Stomach smooth muscle (tissue), 2 donors: ENCODE measurements at regions not wholly inside any gene's neighbourhood (a gene's known extent, or its start where the extent isn't known, plus 50 kb on each side); places are given as distances from the start of the nearest gene placed in this dataset.

ENCODE experiments used
- H3K27ac ChIP-seq: one replicate; pipeline ENCODE4 v1.7.0; 2013; ENCODE audit warnings: mild to moderate bottlenecking, low read length, inconsistent platforms
- H3K27me3 ChIP-seq, 2 donors: one replicate each; pipeline ENCODE4 v1.7.0; 2013; ENCODE audit warnings: low read length in 2 of 2; ENCODE audit not compliant: insufficient read depth in 2 of 2, control insufficient read depth in 1 of 2
- H3K36me3 ChIP-seq, 2 donors: one replicate each; pipeline ENCODE4 v1.7.0; 2013; ENCODE audit warnings: low read length in 2 of 2; ENCODE audit not compliant: control insufficient read depth in 2 of 2, insufficient read depth in 2 of 2
- H3K4me1 ChIP-seq: one replicate; pipeline ENCODE4 v1.7.0; 2013; ENCODE audit warnings: low read length; ENCODE audit not compliant: control insufficient read depth, insufficient read depth
- H3K4me3 ChIP-seq, 2 donors: one replicate each; pipeline ENCODE4 v1.7.0; 2013; ENCODE audit warnings: low read length in 2 of 2
- H3K9ac ChIP-seq, 2 donors: one replicate each; pipeline ENCODE4 v1.7.0; 2013; ENCODE audit warnings: low read length in 2 of 2, mild to moderate bottlenecking in 1 of 2
- H3K9me3 ChIP-seq, 2 donors: one replicate each; pipeline ENCODE4 v1.7.0; 2013; ENCODE audit warnings: low read length in 2 of 2; ENCODE audit not compliant: control insufficient read depth in 2 of 2
- donor health status: healthy.
- donor health status: Pancreatic carcinoma.

- no peak overlapping the region for H3K4me3 ChIP-seq
- H3K9me3 ChIP-seq = no peaks in the 10 kb centered on the region
- H3K27ac ChIP-seq = no peak overlapping the region
- H3K27me3 ChIP-seq = no peaks in the 10 kb centered on the region
- H3K36me3 ChIP-seq = no peaks in the 10 kb centered on the region
- H3K4me1 ChIP-seq = no peaks in the 10 kb centered on the region
- no peak overlapping the region for H3K9ac ChIP-seq
Observed at GRCh38 chr2:41216978-41217377, 765.1 kb upstream of the SLC8A1 start.

GRCh38 chr2:41222593-41222992 is 770.7 kb upstream of the SLC8A1 start:
- H3K9ac ChIP-seq = no peak overlapping the region
- no peaks in the 10 kb centered on the region for H3K36me3 ChIP-seq
- H3K9me3 ChIP-seq = peaks cover 0 to 3% of the 10 kb centered on the region in 2 donors
- no peak overlapping the region for H3K4me3 ChIP-seq
- no peak overlapping the region for H3K27ac ChIP-seq
- no peaks in the 10 kb centered on the region for H3K4me1 ChIP-seq
- no peaks in the 10 kb centered on the region for H3K27me3 ChIP-seq

GRCh38 chr2:41234093-41234492 is 782.2 kb upstream of the SLC8A1 start:
- H3K27me3 ChIP-seq = no peaks in the 10 kb centered on the region
- H3K9ac ChIP-seq = no peak overlapping the region
- peaks cover 0 to 2% of the 10 kb centered on the region in 2 donors for H3K9me3 ChIP-seq
- no peaks in the 10 kb centered on the region for H3K4me1 ChIP-seq
- H3K36me3 ChIP-seq = no peaks in the 10 kb centered on the region
- H3K27ac ChIP-seq = no peak overlapping the region
- no peak overlapping the region for H3K4me3 ChIP-seq

GRCh38 chr2:41241325-41242000 is 789.6 kb upstream of the SLC8A1 start:
- Histone ChIP-seq H3K27me3 (no peaks in the 10 kb centered on the region), H3K27ac (no peak overlapping the region), H3K4me3 (no peak overlapping the region), H3K9ac (no peak overlapping the region), H3K36me3 (no peaks in the 10 kb centered on the region), H3K4me1 (no peaks in the 10 kb centered on the region), H3K9me3 (no peaks in the 10 kb centered on the region)

GRCh38 chr2:41242001-41242331 is 790.1 kb upstream of the SLC8A1 start:
- H3K9ac ChIP-seq = no peak overlapping the region
- no peaks in the 10 kb centered on the region for H3K36me3 ChIP-seq
- no peak overlapping the region for H3K4me3 ChIP-seq
- H3K4me1 ChIP-seq = no peaks in the 10 kb centered on the region
- H3K27ac ChIP-seq = no peak overlapping the region
- H3K27me3 ChIP-seq = no peaks in the 10 kb centered on the region
- H3K9me3 ChIP-seq = no peaks in the 10 kb centered on the region

- no peaks in the 10 kb centered on the region for H3K36me3 ChIP-seq
- no peak overlapping the region for H3K27ac ChIP-seq
- H3K9me3 ChIP-seq = no peaks in the 10 kb centered on the region
- H3K9ac ChIP-seq = no peak overlapping the region
- H3K27me3 ChIP-seq = no peaks in the 10 kb centered on the region
- no peaks in the 10 kb centered on the region for H3K4me1 ChIP-seq
- H3K4me3 ChIP-seq = no peak overlapping the region
Observed at GRCh38 chr2:41267929-41268659, 779.7 kb upstream of the PKDCC start.

GRCh38 chr2:41283079-41283775 is 764.6 kb upstream of the PKDCC start:
- Histone ChIP-seq H3K36me3 (no peaks in the 10 kb centered on the region), H3K27ac (no peak overlapping the region)

GRCh38 chr2:41293491-41293890 is 754.3 kb upstream of the PKDCC start:
- Histone ChIP-seq H3K9ac (no peak overlapping the region), H3K9me3 (peaks cover 0 to 2% of the 10 kb centered on the region in 2 donors), H3K27ac (no peak overlapping the region), H3K27me3 (no peaks in the 10 kb centered on the region), H3K4me3 (no peak overlapping the region), H3K36me3 (no peaks in the 10 kb centered on the region), H3K4me1 (no peaks in the 10 kb centered on the region)

More at GRCh38 chr2:41283079-41283775, 764.6 kb upstream of the PKDCC start:
- no peak overlapping the region for H3K9ac ChIP-seq
- no peaks in the 10 kb centered on the region for H3K9me3 ChIP-seq
- no peak overlapping the region for H3K4me3 ChIP-seq
- H3K27me3 ChIP-seq = no peaks in the 10 kb centered on the region
- no peaks in the 10 kb centered on the region for H3K4me1 ChIP-seq

GRCh38 chr2:41294331-41294730 is 753.5 kb upstream of the PKDCC start:
- Histone ChIP-seq H3K4me1 (no peaks in the 10 kb centered on the region), H3K27me3 (no peaks in the 10 kb centered on the region), H3K4me3 (no peak overlapping the region), H3K36me3 (no peaks in the 10 kb centered on the region), H3K27ac (no peak overlapping the region), H3K9ac (no peak overlapping the region), H3K9me3 (peaks cover 0 to 2% of the 10 kb centered on the region in 2 donors)

GRCh38 chr2:41313082-41313481 is 734.7 kb upstream of the PKDCC start:
- Histone ChIP-seq H3K9ac (no peak overlapping the region), H3K9me3 (no peaks in the 10 kb centered on the region), H3K4me1 (no peaks in the 10 kb centered on the region), H3K27me3 (no peaks in the 10 kb centered on the region), H3K4me3 (no peak overlapping the region), H3K27ac (no peak overlapping the region), H3K36me3 (no peaks in the 10 kb centered on the region)
